Fibroblast of lung (primary cell): ENCODE measurements at regions not wholly inside any gene's neighbourhood (a gene's known extent, or its start where the extent isn't known, plus 50 kb on each side); places are given as distances from the start of the nearest gene placed in this dataset.

Source experiments
- DNase-seq, 2 donors: peaks; one replicate each; pipeline versions ENCODE4 v3.0.0 to v3.0.0-alpha.2; 2010; ENCODE audit warnings: low read depth in 2 of 2
- H2AFZ ChIP-seq: 2 replicates; pipeline ENCODE4 v1.5.1; 2012; ENCODE audit warnings: low read length, control low read depth, inconsistent platforms
- H3K27ac ChIP-seq: 2 replicates; pipeline ENCODE4 v1.5.1; 2011; ENCODE audit warnings: low read length, control low read depth; ENCODE audit not compliant: insufficient read depth
- H3K27me3 ChIP-seq: 2 replicates; pipeline ENCODE4 v1.5.1; 2011; ENCODE audit warnings: mild to moderate bottlenecking, low read length; ENCODE audit not compliant: control insufficient read depth, insufficient read depth
- H3K36me3 ChIP-seq: 2 replicates; pipeline ENCODE4 v1.5.1; 2011; ENCODE audit warnings: low read length; ENCODE audit not compliant: control insufficient read depth, insufficient read depth
- H3K4me1 ChIP-seq: 2 replicates; pipeline ENCODE4 v1.5.1; 2011; ENCODE audit warnings: low read length; ENCODE audit not compliant: control insufficient read depth, insufficient read depth; ENCODE audit errors: extremely low read depth
- H3K4me2 ChIP-seq: 2 replicates; pipeline ENCODE4 v1.5.1; 2011; ENCODE audit warnings: low read length, control low read depth; ENCODE audit not compliant: insufficient read depth; ENCODE audit errors: extremely low read depth
- H3K4me3 ChIP-seq, 4 experiments: fragments of 200-600 bp in 1 of 4; sonication (generic) in 1 of 4; replicated peaks in 1 of 4; 2 replicates each; pipeline ENCODE4 v1.5.1; 2011 to 2016; ENCODE audit warnings: low read length in 4 of 4, low read depth in 3 of 4, mild to moderate bottlenecking in 3 of 4, control low read depth in 2 of 4, inconsistent platforms in 1 of 4, mixed read lengths in 1 of 4; ENCODE audit not compliant: insufficient read depth in 1 of 4; ENCODE audit errors: control extremely low read depth in 1 of 4
- H3K79me2 ChIP-seq: 2 replicates; pipeline ENCODE4 v1.5.1; 2012; ENCODE audit warnings: mild to moderate bottlenecking, low read length, inconsistent platforms; ENCODE audit not compliant: control insufficient read depth, insufficient read depth
- H3K9ac ChIP-seq: 2 replicates; pipeline ENCODE4 v1.5.1; 2011; ENCODE audit warnings: mild to moderate bottlenecking, low read length, control low read depth; ENCODE audit not compliant: insufficient read depth
- H3K9me3 ChIP-seq: 2 replicates; pipeline ENCODE4 v1.5.1; 2012; ENCODE audit warnings: low read depth, low read length; ENCODE audit not compliant: control insufficient read depth, insufficient read depth
- H4K20me1 ChIP-seq: 2 replicates; pipeline ENCODE4 v1.5.1; 2011; ENCODE audit warnings: low read length; ENCODE audit not compliant: control insufficient read depth, insufficient read depth; ENCODE audit errors: extremely low read depth
- EZH2 ChIP-seq: IDR thresholded peaks from 2 replicates; pipeline ENCODE4 v1.5.1; 2012; ENCODE audit warnings: low read length, control low read depth, mild to moderate bottlenecking; ENCODE audit errors: missing control alignments
- TF ChIP-seq, protein P1 (sequence below), 2 donors: IDR thresholded peaks in 1 of 2; conservative IDR thresholded peaks in 1 of 2; 1 replicate in 1 of 2; 2 replicates in 1 of 2; pipeline ENCODE4 v1.5.1; 2011 to 2012; ENCODE audit warnings: low read length in 2 of 2, control low read depth in 1 of 2, inconsistent platforms in 1 of 2, low read depth in 1 of 2, mild to moderate bottlenecking in 1 of 2

DNA sequence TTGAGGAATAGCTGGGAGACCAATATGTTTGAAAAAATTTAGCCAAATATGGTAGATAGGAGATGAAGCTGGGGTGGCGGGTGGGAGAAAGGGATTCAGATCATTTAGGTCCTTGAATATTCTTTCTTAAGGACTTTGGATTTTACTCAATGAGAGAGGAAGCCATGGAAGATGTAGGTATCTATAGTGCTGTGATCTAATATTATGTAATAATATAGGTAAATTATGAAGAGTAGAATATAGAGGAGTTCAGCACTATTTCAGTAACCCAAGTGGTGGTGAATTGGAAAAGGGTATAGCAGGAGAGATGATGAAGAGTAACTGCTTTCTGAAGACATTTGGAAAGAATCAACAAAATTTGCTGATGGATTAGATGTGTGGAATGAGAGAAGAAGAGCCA is 417.6 kb downstream of the UTRN start:
- Histone ChIP-seq H3K4me2 (no peak overlapping the region), H3K27ac (no peak overlapping the region), H3K27me3 (no peaks in the 10 kb centered on the region), H3K9ac (no peak overlapping the region), H4K20me1 (no peaks in the 10 kb centered on the region), H3K79me2 (no peaks in the 10 kb centered on the region), H2AFZ (no peak overlapping the region), H3K36me3 (no peaks in the 10 kb centered on the region), H3K9me3 (no peaks in the 10 kb centered on the region), H3K4me1 (no peaks in the 10 kb centered on the region), H3K4me3 (no peak overlapping the region)
- TF ChIP-seq, protein P1, sequence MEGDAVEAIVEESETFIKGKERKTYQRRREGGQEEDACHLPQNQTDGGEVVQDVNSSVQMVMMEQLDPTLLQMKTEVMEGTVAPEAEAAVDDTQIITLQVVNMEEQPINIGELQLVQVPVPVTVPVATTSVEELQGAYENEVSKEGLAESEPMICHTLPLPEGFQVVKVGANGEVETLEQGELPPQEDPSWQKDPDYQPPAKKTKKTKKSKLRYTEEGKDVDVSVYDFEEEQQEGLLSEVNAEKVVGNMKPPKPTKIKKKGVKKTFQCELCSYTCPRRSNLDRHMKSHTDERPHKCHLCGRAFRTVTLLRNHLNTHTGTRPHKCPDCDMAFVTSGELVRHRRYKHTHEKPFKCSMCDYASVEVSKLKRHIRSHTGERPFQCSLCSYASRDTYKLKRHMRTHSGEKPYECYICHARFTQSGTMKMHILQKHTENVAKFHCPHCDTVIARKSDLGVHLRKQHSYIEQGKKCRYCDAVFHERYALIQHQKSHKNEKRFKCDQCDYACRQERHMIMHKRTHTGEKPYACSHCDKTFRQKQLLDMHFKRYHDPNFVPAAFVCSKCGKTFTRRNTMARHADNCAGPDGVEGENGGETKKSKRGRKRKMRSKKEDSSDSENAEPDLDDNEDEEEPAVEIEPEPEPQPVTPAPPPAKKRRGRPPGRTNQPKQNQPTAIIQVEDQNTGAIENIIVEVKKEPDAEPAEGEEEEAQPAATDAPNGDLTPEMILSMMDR (conservative IDR thresholded peaks at IDR 0.05 in 1 of 2, IDR thresholded peaks at IDR 0.05 in 1 of 2; ENCODE audit: low read depth in 1 of 2, low read length in 2 of 2): no peak
- no peak for TF ChIP-seq EZH2
- no peak for DNase-seq

DNA sequence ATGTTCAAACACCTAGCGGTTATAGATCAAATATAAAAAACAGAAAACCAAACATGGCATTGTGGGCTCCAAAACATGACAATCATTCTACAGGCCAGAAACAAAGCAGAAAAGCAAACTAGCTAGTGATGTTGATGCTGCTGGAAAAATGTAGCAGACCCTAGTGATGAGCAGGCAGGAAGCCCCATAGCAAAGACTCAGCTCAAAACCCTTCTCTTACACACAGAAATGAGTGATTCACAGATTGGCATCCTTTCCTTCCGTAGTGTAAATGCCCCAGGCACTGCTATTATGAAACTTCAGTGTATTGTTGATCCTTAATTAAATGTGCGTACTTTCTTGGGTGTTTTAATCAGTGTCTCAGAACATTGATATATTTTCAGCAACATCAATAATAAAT is 425.1 kb downstream of the UTRN start:
- Histone ChIP-seq H3K4me1 (no peaks in the 10 kb centered on the region), H3K9ac (no peak overlapping the region), H3K4me3 (no peak overlapping the region), H3K36me3 (no peaks in the 10 kb centered on the region), H3K4me2 (no peak overlapping the region), H3K27ac (no peak overlapping the region), H2AFZ (no peak overlapping the region), H4K20me1 (no peaks in the 10 kb centered on the region), H3K9me3 (no peaks in the 10 kb centered on the region), H3K79me2 (no peaks in the 10 kb centered on the region), H3K27me3 (no peaks in the 10 kb centered on the region)
- DNase-seq: peak; percentile 60 to 88
- TF ChIP-seq EZH2: no peak
- TF ChIP-seq, protein P1 (conservative IDR thresholded peaks at IDR 0.05 in 1 of 2, IDR thresholded peaks at IDR 0.05 in 1 of 2; ENCODE audit: low read depth in 1 of 2, low read length in 2 of 2): no peak

DNA sequence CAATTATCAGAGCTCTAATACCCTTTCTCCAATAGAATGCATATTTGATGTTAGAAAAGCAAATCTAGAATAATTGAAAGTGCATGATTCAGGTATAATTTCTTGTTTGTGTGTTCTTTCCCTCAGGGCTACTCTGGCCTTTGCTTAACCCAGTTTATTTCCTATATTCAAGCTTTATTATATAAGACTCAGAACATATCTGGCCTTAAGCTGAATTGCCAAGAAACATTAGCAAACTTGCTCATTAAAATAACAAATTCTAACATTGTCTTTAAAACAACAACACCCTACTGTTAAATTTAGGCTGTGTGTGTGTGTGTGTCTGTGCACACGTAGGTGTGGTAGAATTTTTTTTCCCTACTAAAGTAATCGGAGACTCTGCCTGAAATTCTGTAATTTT is 426.5 kb downstream of the UTRN start:
- DNase-seq: no peak
- H3K9me3 ChIP-seq: no peaks in the 10 kb centered on the region
- no peaks in the 10 kb centered on the region for H3K36me3 ChIP-seq
- H3K4me2 ChIP-seq: no peak overlapping the region
- H3K4me3 ChIP-seq: no peak overlapping the region
- H3K27ac ChIP-seq: no peak overlapping the region
- H2AFZ ChIP-seq: no peak overlapping the region
- no peaks in the 10 kb centered on the region for H4K20me1 ChIP-seq
- no peak overlapping the region for H3K9ac ChIP-seq
- H3K79me2 ChIP-seq: no peaks in the 10 kb centered on the region
- H3K4me1 ChIP-seq: no peaks in the 10 kb centered on the region
- TF ChIP-seq, protein P1 (conservative IDR thresholded peaks at IDR 0.05 in 1 of 2, IDR thresholded peaks at IDR 0.05 in 1 of 2; ENCODE audit: low read depth in 1 of 2, low read length in 2 of 2): no peak
- TF ChIP-seq EZH2: no peak
- no peaks in the 10 kb centered on the region for H3K27me3 ChIP-seq
